ENCODE measurements at regions not wholly inside any gene's neighbourhood (a gene's known extent, or its start where the extent isn't known, plus 50 kb on each side); places are given as distances from the start of the nearest gene placed in this dataset.

GRCh38 chr17:68184816-68185436, 62.9 kb upstream of the AMZ2 start:
- no peaks in the 10 kb centered on the region for H3K4me1 ChIP-seq (ENCODE audit: insufficient read depth, low read length)
- DNase-seq (ENCODE audit: insufficient read length, low spot score, missing footprints) = no peak
- TF ChIP-seq CTCF (IDR thresholded peaks at IDR 0.05; ENCODE audit: extremely low read depth, low read depth, low read length) = no peak
- H3K4me3 ChIP-seq (ENCODE audit: insufficient read depth, low read length) = no peak overlapping the region
- no peaks in the 10 kb centered on the region for H3K79me2 ChIP-seq (ENCODE audit: insufficient read depth, low read length)
- H3K27me3 ChIP-seq (ENCODE audit: insufficient read depth, low read length) = peaks cover 2% of the 10 kb centered on the region
- H3K4me2 ChIP-seq (ENCODE audit: insufficient read depth, low read length) = no peak overlapping the region
- no peaks in the 10 kb centered on the region for H4K20me1 ChIP-seq (ENCODE audit: insufficient read depth, low read length)
- H3K9me3 ChIP-seq (ENCODE audit: low read depth, low read length) = no peaks in the 10 kb centered on the region
- H3K36me3 ChIP-seq (ENCODE audit: insufficient read depth, low read length) = no peaks in the 10 kb centered on the region
- H3K27ac ChIP-seq (ENCODE audit: low read depth, low read length) = no peak overlapping the region
- no peak overlapping the region for H2AFZ ChIP-seq (ENCODE audit: low read length)

DNA sequence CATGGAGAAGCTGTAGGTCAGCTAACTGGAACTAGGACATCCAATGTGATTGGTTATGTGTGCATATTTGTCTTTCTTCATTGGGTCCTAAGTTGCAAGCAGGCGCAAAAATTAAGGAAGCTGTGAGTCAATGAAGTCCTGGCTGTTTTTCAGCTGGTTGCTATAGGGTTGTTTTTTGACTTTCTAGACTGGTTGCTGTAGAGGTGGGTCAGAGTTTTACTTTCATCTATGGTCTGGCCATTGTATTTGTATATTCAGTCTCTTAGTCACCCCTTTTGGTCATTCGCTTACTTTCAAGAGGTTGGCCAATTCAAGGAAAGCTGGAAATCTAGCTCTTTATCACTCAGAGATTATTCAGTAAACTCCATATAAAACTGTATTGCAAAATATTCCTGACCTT, 62.0 kb upstream of the AMZ2 start:
- no peak overlapping the region for H3K27ac ChIP-seq (ENCODE audit: low read depth, low read length)
- no peak for DNase-seq (ENCODE audit: insufficient read length, low spot score, missing footprints)
- H3K79me2 ChIP-seq (ENCODE audit: insufficient read depth, low read length) = no peaks in the 10 kb centered on the region
- no peaks in the 10 kb centered on the region for H3K36me3 ChIP-seq (ENCODE audit: insufficient read depth, low read length)
- H4K20me1 ChIP-seq (ENCODE audit: insufficient read depth, low read length) = no peaks in the 10 kb centered on the region
- H3K4me2 ChIP-seq (ENCODE audit: insufficient read depth, low read length) = no peak overlapping the region
- no peak for TF ChIP-seq CTCF (IDR thresholded peaks at IDR 0.05; ENCODE audit: extremely low read depth, low read depth, low read length)
- no peak overlapping the region for H2AFZ ChIP-seq (ENCODE audit: low read length)
- no peaks in the 10 kb centered on the region for H3K9me3 ChIP-seq (ENCODE audit: low read depth, low read length)
- peaks cover 6% of the 10 kb centered on the region for H3K27me3 ChIP-seq (ENCODE audit: insufficient read depth, low read length)
- H3K4me1 ChIP-seq (ENCODE audit: insufficient read depth, low read length) = no peaks in the 10 kb centered on the region
- no peak overlapping the region for H3K4me3 ChIP-seq (ENCODE audit: insufficient read depth, low read length)

- Histone ChIP-seq H3K9me3 (ENCODE audit: low read depth, low read length) (no peaks in the 10 kb centered on the region), H3K27me3 (ENCODE audit: insufficient read depth, low read length) (peaks cover 22% of the 10 kb centered on the region), H3K4me3 (ENCODE audit: insufficient read depth, low read length) (no peak overlapping the region), H3K27ac (ENCODE audit: low read depth, low read length) (no peak overlapping the region), H2AFZ (ENCODE audit: low read length) (no peak overlapping the region), H4K20me1 (ENCODE audit: insufficient read depth, low read length) (no peaks in the 10 kb centered on the region), H3K79me2 (ENCODE audit: insufficient read depth, low read length) (no peaks in the 10 kb centered on the region), H3K36me3 (ENCODE audit: insufficient read depth, low read length) (no peaks in the 10 kb centered on the region), H3K4me2 (ENCODE audit: insufficient read depth, low read length) (no peak overlapping the region), H3K4me1 (ENCODE audit: insufficient read depth, low read length) (no peaks in the 10 kb centered on the region)
- no peak for TF ChIP-seq CTCF (IDR thresholded peaks at IDR 0.05; ENCODE audit: extremely low read depth, low read depth, low read length)
- no peak for DNase-seq (ENCODE audit: insufficient read length, low spot score, missing footprints)
Measured at GRCh38 chr17:68190495-68190894, 57.3 kb upstream of the AMZ2 start.

DNA sequence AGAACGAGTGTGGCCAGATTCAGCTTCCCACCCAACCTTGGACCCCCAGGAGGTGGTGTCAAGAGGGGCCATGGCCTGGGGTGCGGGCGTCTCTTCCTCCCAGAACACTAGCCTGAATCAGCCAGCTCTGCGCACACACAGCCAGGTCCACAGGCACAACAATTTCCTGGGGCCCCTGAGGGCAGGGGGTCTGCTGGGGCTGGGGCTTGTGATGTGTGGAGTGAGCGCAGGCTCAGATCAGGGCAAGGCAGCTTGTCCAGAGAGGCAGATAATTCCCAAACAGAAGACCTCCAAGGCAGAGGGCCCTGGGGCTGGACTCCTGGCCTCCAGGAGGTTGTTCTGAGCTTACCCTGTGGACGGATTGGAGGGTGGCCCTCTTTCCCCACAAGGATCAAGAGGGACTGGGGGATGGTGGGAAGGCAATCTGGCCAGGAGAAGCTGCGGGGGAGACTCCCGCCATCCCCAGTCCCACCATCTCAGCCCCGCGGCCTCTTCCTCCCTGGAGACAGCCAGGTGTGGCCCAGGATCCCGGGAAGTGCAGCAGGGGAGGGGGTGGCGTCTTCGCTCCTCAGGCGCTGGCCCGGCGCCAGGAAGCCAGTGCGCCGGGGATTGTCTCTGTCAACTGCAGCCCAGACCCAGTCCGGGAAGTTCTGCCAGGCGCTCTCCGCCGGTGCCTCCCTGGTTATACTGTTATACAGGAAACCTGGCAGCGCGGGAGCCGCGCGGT, 52.0 kb upstream of the AMZ2 start:
- Histone ChIP-seq H3K27me3 (ENCODE audit: insufficient read depth, low read length) (peaks cover 67% of the 10 kb centered on the region), H3K36me3 (ENCODE audit: insufficient read depth, low read length) (no peaks in the 10 kb centered on the region)
- DNase-seq (ENCODE audit: insufficient read length, low spot score, missing footprints) = peak; percentile 77

More for the DNA sequence above, 52.0 kb upstream of the AMZ2 start:
- Histone ChIP-seq H3K79me2 (ENCODE audit: insufficient read depth, low read length) (no peaks in the 10 kb centered on the region), H3K4me1 (ENCODE audit: insufficient read depth, low read length) (peaks cover 6% of the 10 kb centered on the region), H3K27ac (ENCODE audit: low read depth, low read length) (no peak overlapping the region), H2AFZ (ENCODE audit: low read length) (no peak overlapping the region), H3K4me2 (ENCODE audit: insufficient read depth, low read length) (no peak overlapping the region), H4K20me1 (ENCODE audit: insufficient read depth, low read length) (no peaks in the 10 kb centered on the region), H3K9me3 (ENCODE audit: low read depth, low read length) (no peaks in the 10 kb centered on the region), H3K4me3 (ENCODE audit: insufficient read depth, low read length) (no peak overlapping the region)
- TF ChIP-seq CTCF (IDR thresholded peaks at IDR 0.05; ENCODE audit: extremely low read depth, low read depth, low read length) = no peak
